H9 (cell line): ENCODE measurements at regions not wholly inside any gene's neighbourhood (a gene's known extent, or its start where the extent isn't known, plus 50 kb on each side); places are given as distances from the start of the nearest gene placed in this dataset.

Source experiments
- DNase-seq: peaks from one replicate; pipeline ENCODE4 v3.0.0-alpha.2; 2017
- H2AFZ ChIP-seq: one replicate; pipeline ENCODE4 v1.6.1; 2013; ENCODE audit warnings: mild to moderate bottlenecking, low read length, control low read depth, moderate library complexity
- H2AK5ac ChIP-seq: 2 replicates; pipeline ENCODE4 v1.6.1; 2013; ENCODE audit warnings: low read length, control low read depth, mixed read lengths; ENCODE audit not compliant: insufficient read length
- H2BK120ac ChIP-seq: one replicate; pipeline ENCODE4 v1.6.1; 2013; ENCODE audit warnings: low read depth, mild to moderate bottlenecking, low read length, control low read depth, inconsistent platforms; ENCODE audit not compliant: poor library complexity, severe bottlenecking
- H2BK12ac ChIP-seq: 2 replicates; pipeline ENCODE4 v1.6.1; 2013; ENCODE audit warnings: low read length, control low read depth, mixed read lengths, low read depth; ENCODE audit not compliant: insufficient read length
- H2BK15ac ChIP-seq: 2 replicates; pipeline ENCODE4 v1.6.1; 2013; ENCODE audit warnings: low read depth, low read length, control low read depth
- H2BK20ac ChIP-seq: one replicate; pipeline ENCODE4 v1.6.1; 2013; ENCODE audit warnings: low read depth, mild to moderate bottlenecking, low read length, control low read depth, inconsistent platforms; ENCODE audit not compliant: poor library complexity, severe bottlenecking
- H2BK5ac ChIP-seq: 2 replicates; pipeline ENCODE4 v1.6.1; 2013; ENCODE audit warnings: low read length, control low read depth, mixed read lengths; ENCODE audit not compliant: insufficient read length
- H3K14ac ChIP-seq: 2 replicates; pipeline ENCODE4 v1.6.1; 2013; ENCODE audit warnings: low read length, control low read depth; ENCODE audit not compliant: insufficient read depth
- H3K18ac ChIP-seq: 2 replicates; pipeline ENCODE4 v1.6.1; 2013; ENCODE audit warnings: low read depth, mild to moderate bottlenecking, mixed read lengths, low read length, control low read depth; ENCODE audit not compliant: insufficient read length
- H3K23ac ChIP-seq: 2 replicates; pipeline ENCODE4 v1.6.1; 2013; ENCODE audit warnings: low read length, control low read depth, mixed read lengths, low read depth; ENCODE audit not compliant: insufficient read length
- H3K23me2 ChIP-seq: 2 replicates; pipeline ENCODE4 v1.6.1; 2013; ENCODE audit warnings: low read depth, mild to moderate bottlenecking, mixed read lengths, low read length, control low read depth; ENCODE audit not compliant: insufficient read length, poor library complexity, severe bottlenecking
- H3K27ac ChIP-seq: 2 replicates; pipeline ENCODE4 v1.5.1; 2013; ENCODE audit warnings: low read length, control low read depth, mixed read lengths, low read depth; ENCODE audit not compliant: insufficient read length
- H3K27me3 ChIP-seq: 2 replicates; pipeline ENCODE4 v1.6.1; 2013; ENCODE audit warnings: low read length, control low read depth, inconsistent platforms; ENCODE audit not compliant: insufficient read depth
- H3K4ac ChIP-seq: 2 replicates; pipeline ENCODE4 v1.6.1; 2013; ENCODE audit warnings: low read depth, mild to moderate bottlenecking, control low read depth, inconsistent platforms, low read length, moderate library complexity
- H3K4me1 ChIP-seq: 2 replicates; pipeline ENCODE4 v1.6.1; 2013; ENCODE audit warnings: low read length, control low read depth, inconsistent platforms; ENCODE audit not compliant: insufficient read depth
- H3K4me2 ChIP-seq: 2 replicates; pipeline ENCODE4 v1.6.1; 2013; ENCODE audit warnings: low read length, control low read depth, mixed read lengths; ENCODE audit not compliant: insufficient read length, insufficient read depth
- H3K56ac ChIP-seq: 2 replicates; pipeline ENCODE4 v1.6.1; 2013; ENCODE audit warnings: low read depth, mild to moderate bottlenecking, mixed read lengths, low read length, control low read depth; ENCODE audit not compliant: insufficient read length
- H3K79me1 ChIP-seq: 2 replicates; pipeline ENCODE4 v1.6.1; 2013; ENCODE audit warnings: low read depth, mild to moderate bottlenecking, moderate library complexity, low read length, control low read depth, inconsistent platforms; ENCODE audit not compliant: insufficient read depth, poor library complexity, severe bottlenecking
- H3K79me2 ChIP-seq: 2 replicates; pipeline ENCODE4 v1.6.1; 2013; ENCODE audit warnings: low read length, control low read depth, inconsistent platforms; ENCODE audit not compliant: insufficient read depth
- H3K9ac ChIP-seq: 2 replicates; pipeline ENCODE4 v1.6.1; 2013; ENCODE audit warnings: low read length, control low read depth, mixed read lengths; ENCODE audit not compliant: insufficient read length; ENCODE audit errors: extremely low read depth
- H3K9me3 ChIP-seq: one replicate; pipeline ENCODE4 v1.6.1; 2013; ENCODE audit warnings: low read depth, low read length, inconsistent platforms; ENCODE audit not compliant: control insufficient read depth
- H3T11ph ChIP-seq: one replicate; pipeline ENCODE4 v1.6.1; 2013; ENCODE audit warnings: mild to moderate bottlenecking, low read length, control low read depth, inconsistent platforms
- H4K20me1 ChIP-seq: one replicate; pipeline ENCODE4 v1.6.1; 2013; ENCODE audit not compliant: control insufficient read depth, insufficient read length, insufficient read depth
- H4K5ac ChIP-seq: 2 replicates; pipeline ENCODE4 v1.6.1; 2013; ENCODE audit warnings: low read depth, mild to moderate bottlenecking, mixed read lengths, low read length, control low read depth; ENCODE audit not compliant: insufficient read length
- H4K8ac ChIP-seq: replicated peaks from 2 replicates; pipeline ENCODE4 v1.6.1; 2013; ENCODE audit warnings: low read length, control low read depth, mixed read lengths, low read depth; ENCODE audit not compliant: insufficient read length
- H4K91ac ChIP-seq: 2 replicates; pipeline ENCODE4 v1.6.1; 2013; ENCODE audit warnings: low read depth, mild to moderate bottlenecking, moderate library complexity, mixed read lengths, low read length, control low read depth; ENCODE audit not compliant: insufficient read length
- H3K27ac Mint-ChIP-seq, 3 experiments: 2 replicates in 2 of 3; 3 replicates in 1 of 3; pipeline ENCODE4 v1.8.0; 2020 to 2021; ENCODE audit warnings: mixed read lengths in 3 of 3, mild to moderate bottlenecking in 1 of 3, moderate library complexity in 1 of 3
- H3K27me3 Mint-ChIP-seq: 2 replicates; pipeline ENCODE4 v1.8.0; 2021; ENCODE audit warnings: low read depth, mild to moderate bottlenecking, moderate library complexity, mixed read lengths
- H3K36me3 Mint-ChIP-seq, 3 experiments: 2 replicates in 2 of 3; 3 replicates in 1 of 3; pipeline ENCODE4 v1.8.0; 2020 to 2021; ENCODE audit warnings: low read depth in 3 of 3, mixed read lengths in 3 of 3; ENCODE audit not compliant: insufficient read depth in 1 of 3
- H3K4me1 Mint-ChIP-seq, 2 experiments: 2 replicates each; pipeline ENCODE4 v1.8.0; 2020; ENCODE audit warnings: mixed read lengths in 2 of 2
- H3K4me3 Mint-ChIP-seq, 2 experiments: 2 replicates in 1 of 2; 3 replicates in 1 of 2; pipeline ENCODE4 v1.8.0; 2020 to 2021; ENCODE audit warnings: mild to moderate bottlenecking in 2 of 2, mixed read lengths in 2 of 2, moderate library complexity in 1 of 2
- H3K9me3 Mint-ChIP-seq, 2 experiments: 2 replicates in 1 of 2; 3 replicates in 1 of 2; pipeline ENCODE4 v1.8.0; 2020; ENCODE audit warnings: mild to moderate bottlenecking in 2 of 2, mixed read lengths in 2 of 2, moderate library complexity in 1 of 2
- CTCF ChIP-seq: fragments of 200-600 bp; sonication (generic); conservative IDR thresholded peaks from 3 replicates; pipeline ENCODE4 v1.8.0; 2021; ENCODE audit warnings: antibody characterized with exemption, mild to moderate bottlenecking
- WGBS: extraction: QIAGEN DNeasy Blood & Tissue Kit; methylation state at CpG from one replicate; pipeline ENCODE4 v1.1.7; 2013; ENCODE audit warnings: missing lambda C conversion rate, low lambda C conversion rate, mixed read lengths; ENCODE audit not compliant: insufficient read length; ENCODE audit errors: extremely low coverage; 5-methylcytosine and 5-hydroxymethylcytosine counted together

GRCh38 chr15:97026781-97027180 lies 696.3 kb downstream of the NR2F2 start:
- Histone ChIP-seq H3K79me2 (no peaks in the 10 kb centered on the region), H3K4me1 (no peaks in the 10 kb centered on the region; the same call in 1 of the 2 replicates), H3K9ac (no peak overlapping the region), H3K23me2 (no peaks in the 10 kb centered on the region), H3K56ac (no peak overlapping the region), H3K18ac (no peak overlapping the region), H4K5ac (no peak overlapping the region), H3K14ac (no peak overlapping the region), H2BK15ac (no peak overlapping the region), H3K4me2 (no peak overlapping the region), H3T11ph (no peak overlapping the region), H3K9me3 (no peaks in the 10 kb centered on the region), H3K23ac (no peak overlapping the region), H2BK5ac (no peak overlapping the region), H2AK5ac (no peak overlapping the region), H4K91ac (no peak overlapping the region), H3K27me3 (no peaks in the 10 kb centered on the region), H3K4ac (no peak overlapping the region), H2BK12ac (no peak overlapping the region), H4K8ac (no peak overlapping the region), H4K20me1 (no peaks in the 10 kb centered on the region), H3K79me1 (no peaks in the 10 kb centered on the region), H2BK20ac (no peak overlapping the region), H2BK120ac (no peak overlapping the region), H3K27ac (no peak overlapping the region), H2AFZ (no peak overlapping the region)
- peaks cover 8 to 12% of the 10 kb centered on the region in 2 experiments; a peak in 4 of 5 replicates for H3K9me3 Mint-ChIP-seq
- H3K27me3 Mint-ChIP-seq: no peaks in the 10 kb centered on the region
- no peak overlapping the region for H3K4me3 Mint-ChIP-seq
- no peaks in the 10 kb centered on the region for H3K4me1 Mint-ChIP-seq
- H3K36me3 Mint-ChIP-seq: peaks cover 0 to 11% (median 5%) of the 10 kb centered on the region in 3 experiments; a peak in 5 of 7 replicates
- no peak for DNase-seq
- no peak for TF ChIP-seq CTCF
- H3K27ac Mint-ChIP-seq: no peak overlapping the region
- WGBS: no CpG with 5 or more reads among the region's 2 CpGs
